HG02938 (cell line): ENCODE measurements at regions not wholly inside any gene's neighbourhood (a gene's known extent, or its start where the extent isn't known, plus 50 kb on each side); places are given as distances from the start of the nearest gene placed in this dataset.

ENCODE experiments used
- ATAC-seq: cut with Tn5 transposase; IDR thresholded peaks from one replicate; pipeline ENCODE4 v1.9.1; 2021; ENCODE audit warnings: mild to moderate bottlenecking, moderate library complexity; ENCODE audit not compliant: unreplicated experiment

GRCh38 chr13:75915066-75915465 lies 278.9 kb downstream of the LMO7 start:
- no peak for ATAC-seq

- no peak for ATAC-seq
These were observed 277.8 kb downstream of the LMO7 start for GRCh38 chr13:75913925-75914324.

GRCh38 chr13:75910591-75910990 lies 274.5 kb downstream of the LMO7 start:
- ATAC-seq: no peak
